Activated CD4-positive, alpha-beta T cell treated with anti-CD3 and anti-CD28 coated beads, Interleukin-2, amount 50 U/mL, for 24 hours (primary cell): ENCODE measurements at regions not wholly inside any gene's neighbourhood (a gene's known extent, or its start where the extent isn't known, plus 50 kb on each side); places are given as distances from the start of the nearest gene placed in this dataset.
"Not testable (repeated sequence)": the region's sequence is repeated elsewhere in the genome, so short reads cannot be mapped to it uniquely, and the experiment has no call there.

ENCODE experiments used
- DNase-seq, 2 donors: peaks; one replicate each; pipeline ENCODE4 v3.0.0-alpha.2; 2020; ENCODE audit warnings: low read depth in 1 of 2, low spot score in 1 of 2

GRCh38 chr5:117020999-117021398 lies 446.4 kb upstream of the SEMA6A start:
- DNase-seq = no peak

GRCh38 chr5:117013280-117013877 lies 438.8 kb upstream of the SEMA6A start:
- DNase-seq = no peak

- no peak for DNase-seq
Measured at GRCh38 chr5:117010574-117010973, 436.0 kb upstream of the SEMA6A start.

- no peak for DNase-seq
Measured at GRCh38 chr5:116998024-116998423, 423.4 kb upstream of the SEMA6A start.

GRCh38 chr5:116992681-116993080 lies 418.1 kb upstream of the SEMA6A start:
- DNase-seq = no peak

- DNase-seq = no peak
Measured at GRCh38 chr5:116989995-116990394, 415.4 kb upstream of the SEMA6A start.

GRCh38 chr5:116982035-116982434 lies 407.4 kb upstream of the SEMA6A start:
- no peak for DNase-seq

GRCh38 chr5:116980581-116980980 lies 406.0 kb upstream of the SEMA6A start:
- no peak for DNase-seq

- DNase-seq = no peak
Measured at GRCh38 chr5:116976767-116977166, 402.1 kb upstream of the SEMA6A start.

GRCh38 chr5:116971131-116971530 lies 396.5 kb upstream of the SEMA6A start:
- no peak for DNase-seq

- DNase-seq = no peak
Measured at GRCh38 chr5:116970318-116970717, 395.7 kb upstream of the SEMA6A start.

- no peak for DNase-seq
Measured at GRCh38 chr5:116964438-116964837, 389.8 kb upstream of the SEMA6A start.

- no peak for DNase-seq
Measured at GRCh38 chr5:116961021-116961420, 386.4 kb upstream of the SEMA6A start.

GRCh38 chr5:116959843-116960242 lies 385.2 kb upstream of the SEMA6A start:
- no peak for DNase-seq

- DNase-seq = no peak
Measured at GRCh38 chr5:116953251-116953930, 378.8 kb upstream of the SEMA6A start.

GRCh38 chr5:116951219-116951618 lies 376.6 kb upstream of the SEMA6A start:
- no peak for DNase-seq

- DNase-seq = peak; percentile 13 to 47
Measured at GRCh38 chr5:116947691-116948528, 373.3 kb upstream of the SEMA6A start.

GRCh38 chr5:116945613-116946382 lies 371.2 kb upstream of the SEMA6A start:
- not testable (repeated sequence) for DNase-seq

GRCh38 chr5:116944183-116944582 lies 369.6 kb upstream of the SEMA6A start:
- DNase-seq = no peak

- no peak for DNase-seq
Measured at GRCh38 chr5:116942622-116943021, 368.0 kb upstream of the SEMA6A start.

- no peak for DNase-seq
Measured at GRCh38 chr5:116939641-116940040, 365.0 kb upstream of the SEMA6A start.
